Activated CD4-positive, alpha-beta T cell treated with anti-CD3 and anti-CD28 coated beads, Interleukin-2, amount 10 ng/mL, durations not matched to agents 7 days and 5 days (primary cell): ENCODE measurements at regions not wholly inside any gene's neighbourhood (a gene's known extent, or its start where the extent isn't known, plus 50 kb on each side); places are given as distances from the start of the nearest gene placed in this dataset.

ENCODE experiments used
- CTCF ChIA-PET: fragments of 350-600 bp; sonication (Branson Sonifier 250); formaldehyde crosslinking; loops from one replicate; lab custom pipeline; 2021; ENCODE audit warnings: antibody characterized with exemption; lab: Charles Lee
- POLR2A ChIA-PET: fragments of 350-600 bp; sonication (Branson Sonifier 250); formaldehyde crosslinking; loops from one replicate; lab custom pipeline; 2021; ENCODE audit warnings: antibody characterized with exemption; lab: Charles Lee
- DNase-seq: peaks from one replicate; pipeline ENCODE4 v3.0.0-alpha.2; 2020
- H3K27ac Mint-ChIP-seq: one replicate; pipeline ENCODE4 v1.8.0; 2021; ENCODE audit warnings: mild to moderate bottlenecking, moderate library complexity, mixed read lengths
- H3K27me3 Mint-ChIP-seq: one replicate; pipeline ENCODE4 v1.8.0; 2021; ENCODE audit warnings: mixed read lengths
- H3K36me3 Mint-ChIP-seq: one replicate; pipeline ENCODE4 v1.8.0; 2021; ENCODE audit warnings: low read depth, mixed read lengths
- H3K4me1 Mint-ChIP-seq: one replicate; pipeline ENCODE4 v1.8.0; 2021; ENCODE audit warnings: mixed read lengths
- H3K4me3 Mint-ChIP-seq: one replicate; pipeline ENCODE4 v1.8.0; 2021; ENCODE audit warnings: mild to moderate bottlenecking, moderate library complexity, mixed read lengths
- H3K9me3 Mint-ChIP-seq: one replicate; pipeline ENCODE4 v1.8.0; 2021; ENCODE audit warnings: mixed read lengths

- CTCF ChIA-PET = no interaction called here
- Mint-ChIP-seq H3K4me3 (no peak overlapping the region), H3K9me3 (peaks cover 2% of the 10 kb centered on the region), H3K4me1 (no peaks in the 10 kb centered on the region), H3K27ac (no peak overlapping the region), H3K27me3 (no peaks in the 10 kb centered on the region), H3K36me3 (no peaks in the 10 kb centered on the region)
- no peak for DNase-seq
- POLR2A ChIA-PET = no interaction called here
Measured at GRCh38 chr12:127636882-127637281, 630.1 kb upstream of the TMEM132C start.

GRCh38 chr12:127640181-127640886 lies 626.6 kb upstream of the TMEM132C start:
- Mint-ChIP-seq H3K9me3 (peaks cover 6% of the 10 kb centered on the region), H3K27me3 (no peaks in the 10 kb centered on the region), H3K36me3 (no peaks in the 10 kb centered on the region), H3K4me1 (no peaks in the 10 kb centered on the region), H3K27ac (no peak overlapping the region), H3K4me3 (no peak overlapping the region)
- ChIA-PET CTCF (interaction anchor here (0.7 kb wide), 1 partner anchor 1723 kb away, joined by 4 read pairs; no protein-coding TSS in a partner anchor), POLR2A (no interaction called here)
- DNase-seq = no peak

GRCh38 chr12:127642208-127642607 lies 624.8 kb upstream of the TMEM132C start:
- no peaks in the 10 kb centered on the region for H3K27me3 Mint-ChIP-seq
- POLR2A ChIA-PET = no interaction called here
- H3K4me1 Mint-ChIP-seq = no peaks in the 10 kb centered on the region
- H3K4me3 Mint-ChIP-seq = no peak overlapping the region
- H3K36me3 Mint-ChIP-seq = no peaks in the 10 kb centered on the region
- no peak overlapping the region for H3K27ac Mint-ChIP-seq
- CTCF ChIA-PET = no interaction called here
- no peak for DNase-seq
- H3K9me3 Mint-ChIP-seq = peaks cover 6% of the 10 kb centered on the region

- Mint-ChIP-seq H3K9me3 (peaks cover 9% of the 10 kb centered on the region), H3K27me3 (no peaks in the 10 kb centered on the region), H3K27ac (no peak overlapping the region), H3K4me1 (no peaks in the 10 kb centered on the region), H3K4me3 (no peak overlapping the region), H3K36me3 (no peaks in the 10 kb centered on the region)
- no peak for DNase-seq
- ChIA-PET CTCF (no interaction called here), POLR2A (no interaction called here)
Measured at GRCh38 chr12:127648321-127648720, 618.6 kb upstream of the TMEM132C start.

- H3K27me3 Mint-ChIP-seq = no peaks in the 10 kb centered on the region
- H3K4me1 Mint-ChIP-seq = no peaks in the 10 kb centered on the region
- H3K4me3 Mint-ChIP-seq = no peak overlapping the region
- ChIA-PET POLR2A (no interaction called here), CTCF (no interaction called here)
- no peak overlapping the region for H3K27ac Mint-ChIP-seq
- peaks cover 4% of the 10 kb centered on the region for H3K9me3 Mint-ChIP-seq
- H3K36me3 Mint-ChIP-seq = no peaks in the 10 kb centered on the region
- no peak for DNase-seq
Measured at GRCh38 chr12:127649961-127650360, 617.0 kb upstream of the TMEM132C start.

GRCh38 chr12:127650626-127651025 lies 616.3 kb upstream of the TMEM132C start:
- ChIA-PET CTCF (no interaction called here), POLR2A (no interaction called here)
- Mint-ChIP-seq H3K36me3 (no peaks in the 10 kb centered on the region), H3K4me1 (no peaks in the 10 kb centered on the region), H3K9me3 (peaks cover 4% of the 10 kb centered on the region), H3K4me3 (no peak overlapping the region), H3K27me3 (no peaks in the 10 kb centered on the region), H3K27ac (no peak overlapping the region)
- DNase-seq = no peak

GRCh38 chr12:127652281-127652680 lies 614.7 kb upstream of the TMEM132C start:
- H3K9me3 Mint-ChIP-seq = peaks cover 4% of the 10 kb centered on the region
- ChIA-PET CTCF (no interaction called here), POLR2A (no interaction called here)

GRCh38 chr12:127654383-127654985 lies 612.5 kb upstream of the TMEM132C start:
- Mint-ChIP-seq H3K27ac (no peak overlapping the region), H3K4me1 (no peaks in the 10 kb centered on the region), H3K4me3 (no peak overlapping the region), H3K36me3 (no peaks in the 10 kb centered on the region), H3K9me3 (no peaks in the 10 kb centered on the region), H3K27me3 (no peaks in the 10 kb centered on the region)
- DNase-seq = no peak
- POLR2A ChIA-PET = no interaction called here
- CTCF ChIA-PET = no interaction called here

More at GRCh38 chr12:127652281-127652680, 614.7 kb upstream of the TMEM132C start:
- no peak overlapping the region for H3K4me3 Mint-ChIP-seq
- no peaks in the 10 kb centered on the region for H3K4me1 Mint-ChIP-seq
- DNase-seq = no peak
- no peak overlapping the region for H3K27ac Mint-ChIP-seq
- no peaks in the 10 kb centered on the region for H3K36me3 Mint-ChIP-seq
- no peaks in the 10 kb centered on the region for H3K27me3 Mint-ChIP-seq

- peaks cover 2% of the 10 kb centered on the region for H3K9me3 Mint-ChIP-seq
- H3K4me3 Mint-ChIP-seq = no peak overlapping the region
- ChIA-PET POLR2A (no interaction called here), CTCF (no interaction called here)
- DNase-seq = no peak
- no peaks in the 10 kb centered on the region for H3K4me1 Mint-ChIP-seq
- H3K27ac Mint-ChIP-seq = no peak overlapping the region
- no peaks in the 10 kb centered on the region for H3K36me3 Mint-ChIP-seq
- H3K27me3 Mint-ChIP-seq = no peaks in the 10 kb centered on the region
Measured at GRCh38 chr12:127655691-127656090, 611.3 kb upstream of the TMEM132C start.

- Mint-ChIP-seq H3K27me3 (no peaks in the 10 kb centered on the region), H3K27ac (no peak overlapping the region), H3K9me3 (peaks cover 2% of the 10 kb centered on the region), H3K4me1 (no peaks in the 10 kb centered on the region), H3K36me3 (no peaks in the 10 kb centered on the region), H3K4me3 (no peak overlapping the region)
- ChIA-PET CTCF (no interaction called here), POLR2A (no interaction called here)
- DNase-seq = no peak
Measured at GRCh38 chr12:127656266-127656665, 610.7 kb upstream of the TMEM132C start.

- ChIA-PET POLR2A (no interaction called here), CTCF (no interaction called here)
- no peaks in the 10 kb centered on the region for H3K36me3 Mint-ChIP-seq
- no peak for DNase-seq
- H3K4me1 Mint-ChIP-seq = no peaks in the 10 kb centered on the region
- no peaks in the 10 kb centered on the region for H3K27me3 Mint-ChIP-seq
- no peak overlapping the region for H3K4me3 Mint-ChIP-seq
- peaks cover 2% of the 10 kb centered on the region for H3K9me3 Mint-ChIP-seq
- no peak overlapping the region for H3K27ac Mint-ChIP-seq
Measured at GRCh38 chr12:127657036-127657435, 609.9 kb upstream of the TMEM132C start.

GRCh38 chr12:127660961-127661360 lies 606.0 kb upstream of the TMEM132C start:
- no peaks in the 10 kb centered on the region for H3K36me3 Mint-ChIP-seq
- ChIA-PET POLR2A (no interaction called here), CTCF (no interaction called here)
- H3K4me3 Mint-ChIP-seq = no peak overlapping the region
- no peak for DNase-seq
- H3K4me1 Mint-ChIP-seq = no peaks in the 10 kb centered on the region
- H3K27ac Mint-ChIP-seq = no peak overlapping the region
- H3K9me3 Mint-ChIP-seq = peaks cover 2% of the 10 kb centered on the region
- H3K27me3 Mint-ChIP-seq = no peaks in the 10 kb centered on the region

- H3K27me3 Mint-ChIP-seq = no peaks in the 10 kb centered on the region
- CTCF ChIA-PET = interaction anchor here (0.8 kb wide), 1 partner anchor 16 kb away, joined by 4 read pairs; no protein-coding TSS in a partner anchor
- no peaks in the 10 kb centered on the region for H3K4me1 Mint-ChIP-seq
- peaks cover 2% of the 10 kb centered on the region for H3K9me3 Mint-ChIP-seq
- POLR2A ChIA-PET = no interaction called here
- no peaks in the 10 kb centered on the region for H3K36me3 Mint-ChIP-seq
- H3K27ac Mint-ChIP-seq = no peak overlapping the region
- no peak for DNase-seq
- no peak overlapping the region for H3K4me3 Mint-ChIP-seq
Measured at GRCh38 chr12:127663716-127664115, 603.3 kb upstream of the TMEM132C start.

- peaks cover 2% of the 10 kb centered on the region for H3K9me3 Mint-ChIP-seq
- no peaks in the 10 kb centered on the region for H3K36me3 Mint-ChIP-seq
- H3K4me1 Mint-ChIP-seq = no peaks in the 10 kb centered on the region
- no peak for DNase-seq
- ChIA-PET POLR2A (no interaction called here), CTCF (no interaction called here)
- H3K27ac Mint-ChIP-seq = no peak overlapping the region
- H3K4me3 Mint-ChIP-seq = no peak overlapping the region
- H3K27me3 Mint-ChIP-seq = no peaks in the 10 kb centered on the region
Measured at GRCh38 chr12:127664901-127665300, 602.1 kb upstream of the TMEM132C start.
